Spleen (tissue), 11 donors: ENCODE measurements at regions not wholly inside any gene's neighbourhood (a gene's known extent, or its start where the extent isn't known, plus 50 kb on each side); places are given as distances from the start of the nearest gene placed in this dataset.

Experiments used
- DNase-seq: peaks from one replicate; pipeline ENCODE4 v3.0.0-alpha.2; 2020
- H3K27ac ChIP-seq, 8 donors: fragments of 200-600 bp; sonication (generic) in 7 of 8; 1 replicate in 4 of 8; 2 replicates in 4 of 8; pipeline versions ENCODE4 v1.5.0 to v1.8.0; 2016 to 2021; ENCODE audit warnings: inconsistent platforms in 4 of 8, mild to moderate bottlenecking in 4 of 8, moderate library complexity in 1 of 8
- H3K27me3 ChIP-seq, 7 donors: fragments of 200-600 bp; sonication (generic) in 6 of 7; replicated peaks in 1 of 7; 1 replicate in 4 of 7; 2 replicates in 3 of 7; pipeline versions ENCODE4 v1.5.0 to v1.8.0; 2016 to 2021; ENCODE audit warnings: inconsistent platforms in 3 of 7, mild to moderate bottlenecking in 1 of 7
- H3K36me3 ChIP-seq, 6 donors: fragments of 200-600 bp; sonication (generic) in 5 of 6; 1 replicate in 4 of 6; 2 replicates in 2 of 6; pipeline versions ENCODE4 v1.5.0 to v1.8.0; 2016 to 2021; ENCODE audit warnings: inconsistent platforms in 2 of 6
- H3K4me1 ChIP-seq, 6 donors: fragments of 200-600 bp; sonication (generic) in 5 of 6; 1 replicate in 3 of 6; 2 replicates in 3 of 6; pipeline versions ENCODE4 v1.5.0 to v1.8.0; 2016 to 2021; ENCODE audit warnings: inconsistent platforms in 3 of 6
- H3K4me3 ChIP-seq, 8 donors: fragments of 200-600 bp; sonication (generic) in 7 of 8; 1 replicate in 4 of 8; 2 replicates in 4 of 8; pipeline versions ENCODE4 v1.5.0 to v1.8.0; 2016 to 2021; ENCODE audit warnings: inconsistent platforms in 4 of 8, mild to moderate bottlenecking in 4 of 8, moderate library complexity in 2 of 8
- H3K9me3 ChIP-seq, 8 donors: fragments of 200-600 bp; sonication (generic) in 7 of 8; 1 replicate in 4 of 8; 2 replicates in 4 of 8; pipeline versions ENCODE4 v1.5.0 to v1.8.0; 2016 to 2021; ENCODE audit warnings: inconsistent platforms in 4 of 8
- POLR2A ChIP-seq, 3 donors: fragments of 450-650 bp; IDR thresholded peaks; one replicate each; pipeline ENCODE4 v1.5.1; 2017; ENCODE audit warnings: antibody characterized with exemption in 3 of 3, mild to moderate bottlenecking in 1 of 3
- POLR2AphosphoS5 ChIP-seq, 3 donors: sonication (generic); formaldehyde crosslinking; IDR thresholded peaks; one replicate each; pipeline ENCODE4 v1.5.1; 2017; ENCODE audit warnings: antibody characterized with exemption in 3 of 3
- WGBS, 5 donors: extraction: QIAGEN DNeasy Blood & Tissue Kit in 3 of 5; methylation state at CpG; one replicate each; pipeline versions ENCODE4 v1.1.5 to v1.1.7; 2013 to 2018; 5-methylcytosine and 5-hydroxymethylcytosine counted together
- intact Hi-C: fragments of 100-400 bp; cut with DNase I; formaldehyde crosslinking; loops from one replicate; pipeline ENCODE4 v1.15.0; 2023; ENCODE audit warnings: low total_unique reads
- TF ChIP-seq, protein P1 (sequence below), 11 experiments: fragments of 200-600 bp in 7 of 11; fragments of 450-650 bp in 4 of 11; sonication (generic) in 4 of 11; IDR thresholded peaks in 8 of 11; conservative IDR thresholded peaks in 3 of 11; 1 replicate in 7 of 11; 2 replicates in 4 of 11; pipeline versions ENCODE4 v1.4.0 to v1.8.0; 2016 to 2021; ENCODE audit warnings: antibody characterized with exemption in 11 of 11, inconsistent platforms in 4 of 11, mild to moderate bottlenecking in 1 of 11
- donor health status: healthy with polysubstance abuse.
- donor health status: DM: no; HTN: no; CAD: no; lungs with moderate emphysema.
- donor health status: DM: no; HTN: no; CAD: no.
- donor health status: Bipolar disorder and iron deficiency.
- donor health status: healthy.
- donor health status: DM: no; HTN: no; CAD: no.
- donor health status: DM: yes; HTN: yes; CAD: no.

DNA sequence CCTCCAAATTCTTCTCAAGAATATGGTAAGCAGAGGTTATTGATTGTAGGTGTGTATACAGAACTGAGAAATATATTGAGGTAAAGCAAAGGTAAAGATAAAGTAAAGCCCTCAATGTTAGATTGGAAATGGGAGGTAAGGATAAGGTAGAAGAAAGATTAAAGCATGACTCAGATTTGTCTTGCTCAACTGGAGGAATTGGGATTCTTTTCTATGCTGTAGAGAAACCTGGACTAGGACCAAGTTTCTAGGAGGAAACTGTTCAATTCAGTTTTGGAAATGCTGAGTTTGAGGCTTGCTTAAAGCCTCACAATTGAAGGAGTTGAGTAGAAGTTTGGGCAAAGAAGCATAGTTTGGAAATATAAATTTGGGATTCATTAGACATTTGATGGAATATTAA lies 634.0 kb upstream of the PTCHD4 start:
- Histone ChIP-seq H3K9me3 (peaks cover 0 to 11% (median 9%) of the 10 kb centered on the region in 8 donors), H3K27me3 (no peaks in the 10 kb centered on the region), H3K36me3 (no peaks in the 10 kb centered on the region), H3K4me1 (no peaks in the 10 kb centered on the region), H3K27ac (no peak overlapping the region), H3K4me3 (no peak overlapping the region)
- intact Hi-C loops = no loop called here
- DNase-seq = no peak
- no peak for TF ChIP-seq POLR2A (IDR thresholded peaks at IDR 0.05)

DNA sequence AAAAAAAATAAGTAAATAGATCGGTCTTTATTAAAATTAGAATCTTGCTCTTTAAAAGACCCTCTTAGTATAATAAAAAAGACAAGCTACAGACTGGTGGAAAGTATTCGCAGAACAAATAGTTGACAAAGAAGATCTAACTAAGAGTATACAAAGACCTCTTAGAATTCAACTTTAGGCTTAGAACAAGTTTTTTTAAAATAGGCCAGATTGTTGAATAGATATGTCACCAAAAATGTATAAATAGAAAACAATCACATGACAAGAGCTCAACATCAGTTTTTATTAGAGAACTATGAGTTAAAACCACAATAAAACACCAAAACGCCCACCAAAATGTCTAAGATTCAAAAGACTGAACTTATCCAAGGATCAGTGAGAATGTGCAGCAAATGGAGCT lies 632.7 kb upstream of the PTCHD4 start:
- intact Hi-C loops = no loop called here
- 76 to 82% (median 79%) methylated on average over 3 of the region's 3 CpGs for WGBS, 5 donors
- Histone ChIP-seq H3K4me1 (no peaks in the 10 kb centered on the region), H3K27me3 (no peaks in the 10 kb centered on the region), H3K9me3 (peaks cover 0 to 11% (median 9%) of the 10 kb centered on the region in 8 donors), H3K4me3 (no peak overlapping the region), H3K36me3 (no peaks in the 10 kb centered on the region), H3K27ac (no peak overlapping the region)
- TF ChIP-seq POLR2A (IDR thresholded peaks at IDR 0.05) = no peak
- TF ChIP-seq POLR2AphosphoS5 (IDR thresholded peaks at IDR 0.05) = no peak
- TF ChIP-seq, protein P1, sequence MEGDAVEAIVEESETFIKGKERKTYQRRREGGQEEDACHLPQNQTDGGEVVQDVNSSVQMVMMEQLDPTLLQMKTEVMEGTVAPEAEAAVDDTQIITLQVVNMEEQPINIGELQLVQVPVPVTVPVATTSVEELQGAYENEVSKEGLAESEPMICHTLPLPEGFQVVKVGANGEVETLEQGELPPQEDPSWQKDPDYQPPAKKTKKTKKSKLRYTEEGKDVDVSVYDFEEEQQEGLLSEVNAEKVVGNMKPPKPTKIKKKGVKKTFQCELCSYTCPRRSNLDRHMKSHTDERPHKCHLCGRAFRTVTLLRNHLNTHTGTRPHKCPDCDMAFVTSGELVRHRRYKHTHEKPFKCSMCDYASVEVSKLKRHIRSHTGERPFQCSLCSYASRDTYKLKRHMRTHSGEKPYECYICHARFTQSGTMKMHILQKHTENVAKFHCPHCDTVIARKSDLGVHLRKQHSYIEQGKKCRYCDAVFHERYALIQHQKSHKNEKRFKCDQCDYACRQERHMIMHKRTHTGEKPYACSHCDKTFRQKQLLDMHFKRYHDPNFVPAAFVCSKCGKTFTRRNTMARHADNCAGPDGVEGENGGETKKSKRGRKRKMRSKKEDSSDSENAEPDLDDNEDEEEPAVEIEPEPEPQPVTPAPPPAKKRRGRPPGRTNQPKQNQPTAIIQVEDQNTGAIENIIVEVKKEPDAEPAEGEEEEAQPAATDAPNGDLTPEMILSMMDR (IDR thresholded peaks at IDR 0.05 in 8 of 11, conservative IDR thresholded peaks at IDR 0.05 in 3 of 11) = no peak
- no peak for DNase-seq

- no peaks in the 10 kb centered on the region for H3K27me3 ChIP-seq
- 72 to 87% (median 81%) methylated on average over 2 of the region's 2 CpGs for WGBS, 5 donors
- no peak for DNase-seq
- TF ChIP-seq, protein P1 (IDR thresholded peaks at IDR 0.05 in 8 of 11, conservative IDR thresholded peaks at IDR 0.05 in 3 of 11) = no peak
- TF ChIP-seq POLR2A (IDR thresholded peaks at IDR 0.05) = no peak
- TF ChIP-seq POLR2AphosphoS5 (IDR thresholded peaks at IDR 0.05) = no peak
- H3K4me1 ChIP-seq = no peaks in the 10 kb centered on the region
- H3K9me3 ChIP-seq = peaks cover 0 to 11% (median under 1%) of the 10 kb centered on the region in 8 donors
- intact Hi-C loops = no loop called here
- no peak overlapping the region for H3K4me3 ChIP-seq
- no peak overlapping the region for H3K27ac ChIP-seq
- H3K36me3 ChIP-seq = no peaks in the 10 kb centered on the region
Observed at GRCh38 chr6:48736501-48737206, 625.7 kb upstream of the PTCHD4 start.

GRCh38 chr6:48735846-48736245 lies 624.8 kb upstream of the PTCHD4 start:
- Histone ChIP-seq H3K27ac (no peak overlapping the region), H3K4me3 (no peak overlapping the region), H3K9me3 (peaks cover 0 to 19% (median 7%) of the 10 kb centered on the region in 8 donors), H3K27me3 (no peaks in the 10 kb centered on the region), H3K4me1 (no peaks in the 10 kb centered on the region), H3K36me3 (no peaks in the 10 kb centered on the region)
- TF ChIP-seq, protein P1 (IDR thresholded peaks at IDR 0.05 in 8 of 11, conservative IDR thresholded peaks at IDR 0.05 in 3 of 11) = no peak
- TF ChIP-seq POLR2A (IDR thresholded peaks at IDR 0.05) = no peak
- no peak for TF ChIP-seq POLR2AphosphoS5 (IDR thresholded peaks at IDR 0.05)
- intact Hi-C loops = no loop called here
- 68 to 94% (median 79%) methylated on average over 1 of the region's 1 CpG for WGBS, 5 donors
- no peak for DNase-seq
